Esophagus squamous epithelium (tissue), 5 donors: ENCODE measurements at regions not wholly inside any gene's neighbourhood (a gene's known extent, or its start where the extent isn't known, plus 50 kb on each side); places are given as distances from the start of the nearest gene placed in this dataset.

Experiments used
- DNase-seq: peaks from one replicate; lab custom pipeline; 2025; lab: John Stamatoyannopoulos, UW
- H3K27ac ChIP-seq, 4 donors: fragments of 200-600 bp; sonication (generic); one replicate each; pipeline ENCODE4 v1.5.1; 2016 to 2019; ENCODE audit warnings: mild to moderate bottlenecking in 1 of 4
- H3K27me3 ChIP-seq, 4 donors: fragments of 200-600 bp; sonication (generic); 1 replicate in 3 of 4; 2 replicates in 1 of 4; pipeline versions ENCODE4 v1.5.1 to v1.6.0; 2017 to 2021; ENCODE audit warnings: antibody characterized with exemption in 1 of 4
- H3K36me3 ChIP-seq, 3 donors: fragments of 200-600 bp; sonication (generic); one replicate each; pipeline ENCODE4 v1.5.1; 2016 to 2019
- H3K4me1 ChIP-seq, 3 donors: fragments of 200-600 bp; sonication (generic); one replicate each; pipeline ENCODE4 v1.5.1; 2017 to 2019
- H3K4me3 ChIP-seq, 4 donors: fragments of 200-600 bp; sonication (generic); 1 replicate in 3 of 4; 2 replicates in 1 of 4; pipeline ENCODE4 v1.5.1; 2016 to 2019; ENCODE audit warnings: mild to moderate bottlenecking in 2 of 4, moderate library complexity in 1 of 4
- H3K9me3 ChIP-seq, 3 donors: fragments of 200-600 bp; sonication (generic); one replicate each; pipeline ENCODE4 v1.5.1; 2016 to 2019
- CTCF ChIP-seq, 6 experiments: fragments of 450-650 bp in 4 of 6; fragments of 200-600 bp in 2 of 6; sonication (generic) in 2 of 6; IDR thresholded peaks; one replicate each; pipeline ENCODE4 v1.5.1; 2016 to 2019; ENCODE audit warnings: antibody characterized with exemption in 6 of 6, mild to moderate bottlenecking in 4 of 6, moderate library complexity in 4 of 6
- POLR2A ChIP-seq, 4 donors: fragments of 450-650 bp; IDR thresholded peaks; one replicate each; pipeline ENCODE4 v1.6.1; 2017; ENCODE audit warnings: antibody characterized with exemption in 4 of 4, mild to moderate bottlenecking in 4 of 4, moderate library complexity in 3 of 4
- WGBS, 2 donors: methylation state at CpG; one replicate each; pipeline ENCODE4 v1.1.5; 2018; 5-methylcytosine and 5-hydroxymethylcytosine counted together
- intact Hi-C: fragments of 100-400 bp; cut with DNase I; formaldehyde crosslinking; loops from one replicate; pipeline ENCODE4 v1.15.0; 2022
- donor health status: DM: yes; HTN: yes; CAD: no.

GRCh38 chr1:234862360-234862943 lies 252.5 kb upstream of the IRF2BP2 start:
- Histone ChIP-seq H3K27ac (peak overlapping the region; percentile 56 to 84 (median 79)), H3K27me3 (no peaks in the 10 kb centered on the region), H3K4me1 (peaks cover 20 to 49% (median 39%) of the 10 kb centered on the region in 3 donors), H3K4me3 (peak overlapping the region in 2 of 4 donors; percentile 13 to 35), H3K36me3 (no peaks in the 10 kb centered on the region), H3K9me3 (no peaks in the 10 kb centered on the region)
- no peak for DNase-seq
- WGBS, 2 donors, result 33 to 38% methylated on average over 4 to 6 of the region's 7 CpGs
- intact Hi-C loops, result no loop called here
- TF ChIP-seq CTCF (IDR thresholded peaks at IDR 0.05), result no peak

GRCh38 chr1:234861761-234862160 lies 251.8 kb upstream of the IRF2BP2 start:
- intact Hi-C loops, result no loop called here
- Histone ChIP-seq H3K27me3 (no peaks in the 10 kb centered on the region), H3K4me1 (peaks cover 19 to 43% (median 34%) of the 10 kb centered on the region in 3 donors), H3K36me3 (no peaks in the 10 kb centered on the region), H3K9me3 (no peaks in the 10 kb centered on the region), H3K4me3 (no peak overlapping the region), H3K27ac (no peak overlapping the region)
- DNase-seq, result no peak
- no peak for TF ChIP-seq POLR2A (IDR thresholded peaks at IDR 0.05)
- TF ChIP-seq CTCF (IDR thresholded peaks at IDR 0.05), result no peak
- WGBS, 2 donors, result 49 to 67% methylated on average over 4 of the region's 4 CpGs

- Histone ChIP-seq H3K4me3 (no peak overlapping the region), H3K36me3 (no peaks in the 10 kb centered on the region), H3K27me3 (no peaks in the 10 kb centered on the region), H3K9me3 (no peaks in the 10 kb centered on the region), H3K27ac (no peak overlapping the region), H3K4me1 (peaks cover 14 to 36% (median 27%) of the 10 kb centered on the region in 3 donors)
- no peak for TF ChIP-seq CTCF (IDR thresholded peaks at IDR 0.05)
- no peak for TF ChIP-seq POLR2A (IDR thresholded peaks at IDR 0.05)
- WGBS, 2 donors, result 83 to 95% methylated on average over 2 of the region's 2 CpGs
- intact Hi-C loops, result no loop called here
- DNase-seq, result no peak
Measured at GRCh38 chr1:234861024-234861620, 251.1 kb upstream of the IRF2BP2 start.

DNA sequence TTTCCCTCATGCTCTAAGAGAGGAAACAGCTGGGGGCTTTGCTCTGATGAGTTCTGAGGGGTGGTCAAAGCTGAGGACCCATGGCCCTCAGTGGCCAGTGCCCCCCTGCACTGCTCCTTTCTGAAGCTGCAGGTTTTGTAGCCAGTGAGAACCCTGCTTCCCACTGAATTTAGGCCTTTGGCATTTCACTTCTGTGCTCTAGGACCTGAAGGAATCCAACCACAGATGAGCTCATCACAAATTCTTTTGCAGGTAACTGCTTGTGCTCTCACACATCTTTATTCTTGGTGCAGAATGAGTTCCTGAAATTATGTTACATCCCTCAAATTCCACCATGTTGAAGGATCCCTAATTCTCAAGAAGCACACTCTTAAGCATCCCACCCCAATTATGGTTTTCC lies 248.7 kb upstream of the IRF2BP2 start:
- H3K9me3 ChIP-seq, result no peaks in the 10 kb centered on the region
- no peak for DNase-seq
- no peak overlapping the region for H3K4me3 ChIP-seq
- H3K27me3 ChIP-seq, result no peaks in the 10 kb centered on the region
- H3K36me3 ChIP-seq, result no peaks in the 10 kb centered on the region
- intact Hi-C loops, result no loop called here
- H3K27ac ChIP-seq, result no peak overlapping the region
- H3K4me1 ChIP-seq, result peaks cover 11 to 25% (median 18%) of the 10 kb centered on the region in 3 donors
- no peak for TF ChIP-seq POLR2A (IDR thresholded peaks at IDR 0.05)
- no peak for TF ChIP-seq CTCF (IDR thresholded peaks at IDR 0.05)

- Histone ChIP-seq H3K36me3 (no peaks in the 10 kb centered on the region), H3K4me3 (no peak overlapping the region), H3K4me1 (peaks cover 0 to 10% (median 2%) of the 10 kb centered on the region in 3 donors), H3K27ac (peak overlapping the region in 2 of 4 donors; percentile 26 to 57), H3K27me3 (no peaks in the 10 kb centered on the region), H3K9me3 (no peaks in the 10 kb centered on the region)
- TF ChIP-seq POLR2A (IDR thresholded peaks at IDR 0.05), result no peak
- TF ChIP-seq CTCF (IDR thresholded peaks at IDR 0.05), result no peak
- no peak for DNase-seq
- intact Hi-C loops, result no loop called here
- 58 to 61% methylated on average over 3 of the region's 3 CpGs for WGBS, 2 donors
Measured at GRCh38 chr1:234856845-234857245, 246.9 kb upstream of the IRF2BP2 start.
